ENCODE measurements at regions not wholly inside any gene's neighbourhood (a gene's known extent, or its start where the extent isn't known, plus 50 kb on each side); places are given as distances from the start of the nearest gene placed in this dataset.

DNA sequence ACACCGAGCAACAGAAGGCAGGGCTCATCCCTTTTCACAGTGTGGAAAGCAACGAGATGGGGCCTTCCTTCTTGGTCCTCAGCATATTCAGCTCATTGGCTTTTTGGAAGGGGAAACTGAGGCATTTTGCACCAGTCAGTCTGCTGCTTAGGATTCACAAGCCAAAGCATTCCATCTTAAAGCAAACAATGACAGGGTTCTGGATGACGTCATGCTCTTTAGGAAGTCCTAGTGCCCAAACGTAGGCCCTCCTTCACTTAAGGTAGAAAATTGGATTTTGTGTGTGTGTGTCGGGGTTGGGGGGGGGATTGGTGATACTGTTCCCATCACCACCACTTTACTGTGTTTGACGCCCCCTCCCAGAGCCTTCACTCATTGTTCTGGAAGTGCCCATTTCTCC lies 101.6 kb downstream of the SELENOF start:
- DNase-seq (ENCODE audit: low spot score): no peak
- Histone ChIP-seq H4K91ac (ENCODE audit: low read depth, low read length, poor library complexity) (no peak overlapping the region), H3K36me3 (replicated peaks in 1 of 2; ENCODE audit: control insufficient read depth in 2 of 2, insufficient read depth in 2 of 2, low read length in 2 of 2) (no peaks in the 10 kb centered on the region), H2BK12ac (ENCODE audit: low read length) (no peak overlapping the region), H2BK5ac (ENCODE audit: low read length) (no peak overlapping the region), H3K9ac (ENCODE audit: low read depth, low read length, poor library complexity) (no peak overlapping the region), H2AFZ (ENCODE audit: low read length) (no peak overlapping the region), H3K14ac (ENCODE audit: low read length) (no peak overlapping the region), H3K18ac (ENCODE audit: low read length) (no peak overlapping the region), H3K27ac (replicated peaks; ENCODE audit: low read length) (no peak overlapping the region), H3K4ac (ENCODE audit: low read length) (no peak overlapping the region), H3K4me3 (ENCODE audit: low read length in 2 of 2) (no peak overlapping the region), H2BK15ac (ENCODE audit: low read length) (no peak overlapping the region), H3K79me1 (ENCODE audit: low read depth, low read length) (no peaks in the 10 kb centered on the region), H3K23ac (ENCODE audit: low read depth, low read length, poor library complexity) (no peak overlapping the region), H2AK5ac (ENCODE audit: low read depth, low read length) (no peak overlapping the region), H2BK120ac (ENCODE audit: low read depth, low read length) (no peak overlapping the region), H3K9me3 (replicated peaks in 1 of 2; ENCODE audit: control insufficient read depth in 2 of 2, insufficient read depth in 1 of 2, low read depth in 1 of 2, low read length in 2 of 2) (no peaks in the 10 kb centered on the region), H3K4me2 (ENCODE audit: insufficient read depth, low read length, poor library complexity, severe bottlenecking) (no peak overlapping the region), H4K8ac (ENCODE audit: low read depth, low read length) (no peak overlapping the region), H3K4me1 (ENCODE audit: control insufficient read depth in 2 of 2, insufficient read depth in 1 of 2, low read depth in 1 of 2, low read length in 2 of 2) (peaks cover 0 to 1% of the 10 kb centered on the region in 2 donors), H3K27me3 (ENCODE audit: control insufficient read depth in 3 of 3, insufficient read depth in 3 of 3, low read depth in 1 of 3, low read length in 3 of 3) (no peaks in the 10 kb centered on the region)
- WGBS, 2 donors (ENCODE audit: extremely low coverage in 2 of 2, insufficient read length in 2 of 2, insufficient replicate concordance in 1 of 2): no CpG with 5 or more reads among the region's 6 CpGs

Measured in neuronal stem cell (in vitro differentiated cells).